ENCODE measurements at regions not wholly inside any gene's neighbourhood (a gene's known extent, or its start where the extent isn't known, plus 50 kb on each side); places are given as distances from the start of the nearest gene placed in this dataset.

DNA sequence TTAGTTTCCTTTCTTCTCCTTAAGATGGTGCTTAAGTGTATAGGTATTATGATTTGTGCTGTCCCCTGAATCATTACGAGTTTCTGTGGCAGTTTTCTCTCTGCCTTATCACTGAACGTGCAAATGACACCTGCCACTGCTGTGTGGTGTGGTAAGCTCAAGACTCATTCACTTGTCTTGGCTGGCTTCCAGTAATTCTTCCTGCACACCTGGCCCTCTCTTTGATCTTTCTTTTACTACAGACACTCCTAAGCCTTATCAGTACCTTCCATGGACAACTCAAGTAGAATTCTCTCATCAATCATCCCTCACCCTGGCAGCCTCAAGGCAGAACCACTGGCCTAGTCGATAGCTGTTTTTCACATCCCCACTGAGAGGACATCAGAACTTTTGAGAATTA is 82.6 kb upstream of the ADAMTS19 start:
- no peak for DNase-seq (ENCODE audit: extremely low read depth, insufficient read length)
- no peak overlapping the region for H3K4me3 ChIP-seq (replicated peaks; ENCODE audit: low read depth, low read length)
- no peaks in the 10 kb centered on the region for H3K27me3 ChIP-seq (replicated peaks; ENCODE audit: control insufficient read depth, insufficient read depth, low read length)
- TF ChIP-seq, protein P1, sequence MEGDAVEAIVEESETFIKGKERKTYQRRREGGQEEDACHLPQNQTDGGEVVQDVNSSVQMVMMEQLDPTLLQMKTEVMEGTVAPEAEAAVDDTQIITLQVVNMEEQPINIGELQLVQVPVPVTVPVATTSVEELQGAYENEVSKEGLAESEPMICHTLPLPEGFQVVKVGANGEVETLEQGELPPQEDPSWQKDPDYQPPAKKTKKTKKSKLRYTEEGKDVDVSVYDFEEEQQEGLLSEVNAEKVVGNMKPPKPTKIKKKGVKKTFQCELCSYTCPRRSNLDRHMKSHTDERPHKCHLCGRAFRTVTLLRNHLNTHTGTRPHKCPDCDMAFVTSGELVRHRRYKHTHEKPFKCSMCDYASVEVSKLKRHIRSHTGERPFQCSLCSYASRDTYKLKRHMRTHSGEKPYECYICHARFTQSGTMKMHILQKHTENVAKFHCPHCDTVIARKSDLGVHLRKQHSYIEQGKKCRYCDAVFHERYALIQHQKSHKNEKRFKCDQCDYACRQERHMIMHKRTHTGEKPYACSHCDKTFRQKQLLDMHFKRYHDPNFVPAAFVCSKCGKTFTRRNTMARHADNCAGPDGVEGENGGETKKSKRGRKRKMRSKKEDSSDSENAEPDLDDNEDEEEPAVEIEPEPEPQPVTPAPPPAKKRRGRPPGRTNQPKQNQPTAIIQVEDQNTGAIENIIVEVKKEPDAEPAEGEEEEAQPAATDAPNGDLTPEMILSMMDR (IDR thresholded peaks at IDR 0.05; ENCODE audit: insufficient read depth, low read length, poor library complexity, severe bottlenecking): no peak
- no peaks in the 10 kb centered on the region for H3K36me3 ChIP-seq (ENCODE audit: control insufficient read depth, insufficient read depth, low read length)

DNA sequence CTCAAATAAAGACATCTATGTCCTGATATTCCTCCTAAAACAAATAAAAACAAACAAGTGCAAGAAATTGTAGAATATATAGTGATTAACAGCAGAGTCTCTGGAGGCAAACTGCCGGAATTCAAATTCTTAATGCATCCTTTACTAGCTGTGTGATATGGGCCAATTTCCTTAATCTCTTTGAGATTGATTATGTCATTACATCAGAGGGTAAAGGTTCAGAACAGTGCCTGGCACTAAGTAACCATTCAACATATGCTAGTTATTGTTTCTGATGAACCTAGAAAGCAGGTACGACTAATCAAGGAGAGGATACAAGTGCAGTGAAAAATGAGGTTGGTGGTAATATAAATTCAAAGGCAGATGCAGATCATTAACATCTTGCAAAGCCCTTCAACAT is 81.1 kb upstream of the ADAMTS19 start:
- no peaks in the 10 kb centered on the region for H3K36me3 ChIP-seq (ENCODE audit: control insufficient read depth, insufficient read depth, low read length)
- no peak for DNase-seq (ENCODE audit: extremely low read depth, insufficient read length)
- no peaks in the 10 kb centered on the region for H3K27me3 ChIP-seq (replicated peaks; ENCODE audit: control insufficient read depth, insufficient read depth, low read length)
- TF ChIP-seq, protein P1 (IDR thresholded peaks at IDR 0.05; ENCODE audit: insufficient read depth, low read length, poor library complexity, severe bottlenecking): no peak
- no peak overlapping the region for H3K4me3 ChIP-seq (replicated peaks; ENCODE audit: low read depth, low read length)

DNA sequence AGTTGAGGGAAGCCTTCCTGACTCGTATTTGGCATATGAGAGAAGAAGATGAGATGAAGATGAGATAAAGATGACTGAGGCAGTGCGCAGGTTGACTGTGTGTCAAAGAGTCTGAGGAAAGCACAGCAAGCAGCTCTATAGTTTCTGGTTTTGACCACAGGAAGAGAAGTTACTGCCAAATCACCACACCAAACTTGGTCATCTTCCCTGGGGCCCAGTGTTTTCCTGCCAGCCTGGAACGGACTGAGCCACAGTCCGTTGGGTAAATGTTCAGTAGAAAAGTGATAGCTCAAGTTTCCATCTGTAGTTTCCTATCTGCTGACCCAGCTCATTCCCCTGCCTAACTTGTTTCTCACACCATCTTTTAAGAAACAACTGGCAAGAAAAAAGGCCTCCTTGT is 80.7 kb upstream of the ADAMTS19 start:
- Histone ChIP-seq H3K27me3 (replicated peaks; ENCODE audit: control insufficient read depth, insufficient read depth, low read length) (no peaks in the 10 kb centered on the region), H3K36me3 (ENCODE audit: control insufficient read depth, insufficient read depth, low read length) (no peaks in the 10 kb centered on the region), H3K4me3 (replicated peaks; ENCODE audit: low read depth, low read length) (no peak overlapping the region)
- DNase-seq (ENCODE audit: extremely low read depth, insufficient read length): no peak
- TF ChIP-seq, protein P1 (IDR thresholded peaks at IDR 0.05; ENCODE audit: insufficient read depth, low read length, poor library complexity, severe bottlenecking): no peak

DNA sequence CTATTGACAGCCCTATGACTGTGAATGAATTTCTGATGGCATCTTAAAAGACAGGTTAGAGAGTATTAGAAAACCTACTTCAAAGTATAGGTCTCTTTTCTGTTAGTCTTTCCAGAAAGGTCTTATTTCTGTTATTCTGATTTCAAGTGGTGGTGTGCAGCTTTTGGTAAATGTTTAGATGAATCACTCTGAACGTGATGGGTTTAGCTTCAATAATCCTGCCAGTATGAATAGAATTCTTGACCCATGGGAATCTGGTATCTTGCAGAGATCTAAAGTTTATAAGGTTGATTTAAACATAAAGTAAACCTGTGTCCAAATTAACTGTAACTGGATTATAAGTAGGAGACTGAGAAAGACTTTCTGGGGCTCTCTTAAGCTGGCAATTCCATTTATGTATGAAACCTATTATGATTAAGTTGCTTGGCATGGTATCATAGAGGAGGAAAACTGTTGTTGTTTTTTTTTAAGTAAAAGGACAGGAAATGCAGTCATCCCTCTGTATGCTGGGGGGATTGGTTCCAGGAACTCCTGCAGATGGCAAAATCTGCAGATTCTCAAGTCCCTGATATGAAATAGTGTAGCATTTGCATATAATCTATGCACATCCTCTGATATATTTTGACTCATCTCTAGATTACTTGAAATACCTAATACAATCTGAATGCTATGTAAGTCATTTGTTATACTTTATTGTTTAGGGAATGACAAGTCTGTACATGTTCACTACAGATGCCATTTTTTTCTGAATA is 77.0 kb upstream of the ADAMTS19 start:
- no peaks in the 10 kb centered on the region for H3K27me3 ChIP-seq (replicated peaks; ENCODE audit: control insufficient read depth, insufficient read depth, low read length)
- DNase-seq (ENCODE audit: extremely low read depth, insufficient read length): no peak
- no peak overlapping the region for H3K4me3 ChIP-seq (replicated peaks; ENCODE audit: low read depth, low read length)
- TF ChIP-seq, protein P1 (IDR thresholded peaks at IDR 0.05; ENCODE audit: insufficient read depth, low read length, poor library complexity, severe bottlenecking): no peak
- no peaks in the 10 kb centered on the region for H3K36me3 ChIP-seq (ENCODE audit: control insufficient read depth, insufficient read depth, low read length)

DNA sequence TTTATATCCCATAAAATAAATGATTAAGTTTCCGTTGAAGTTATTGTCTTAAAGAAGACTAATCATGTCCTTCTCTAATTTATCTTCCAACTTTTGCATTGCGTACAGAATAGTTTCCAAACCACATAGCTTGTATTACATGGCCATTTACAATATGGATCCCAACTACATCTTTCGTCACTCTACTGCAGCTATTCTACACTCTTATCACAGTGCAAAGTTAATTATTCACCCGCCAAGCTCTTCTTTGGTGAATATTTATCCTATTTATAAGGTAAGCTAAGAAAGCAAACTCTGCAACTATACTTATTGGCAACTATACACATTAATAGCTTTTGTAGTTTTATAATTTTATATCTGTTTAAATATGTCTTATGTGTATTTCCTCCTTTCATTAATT is 75.9 kb upstream of the ADAMTS19 start:
- no peak overlapping the region for H3K4me3 ChIP-seq (replicated peaks; ENCODE audit: low read depth, low read length)
- TF ChIP-seq, protein P1 (IDR thresholded peaks at IDR 0.05; ENCODE audit: insufficient read depth, low read length, poor library complexity, severe bottlenecking): no peak
- DNase-seq (ENCODE audit: extremely low read depth, insufficient read length): no peak
- no peaks in the 10 kb centered on the region for H3K27me3 ChIP-seq (replicated peaks; ENCODE audit: control insufficient read depth, insufficient read depth, low read length)
- H3K36me3 ChIP-seq (ENCODE audit: control insufficient read depth, insufficient read depth, low read length): no peaks in the 10 kb centered on the region

DNA sequence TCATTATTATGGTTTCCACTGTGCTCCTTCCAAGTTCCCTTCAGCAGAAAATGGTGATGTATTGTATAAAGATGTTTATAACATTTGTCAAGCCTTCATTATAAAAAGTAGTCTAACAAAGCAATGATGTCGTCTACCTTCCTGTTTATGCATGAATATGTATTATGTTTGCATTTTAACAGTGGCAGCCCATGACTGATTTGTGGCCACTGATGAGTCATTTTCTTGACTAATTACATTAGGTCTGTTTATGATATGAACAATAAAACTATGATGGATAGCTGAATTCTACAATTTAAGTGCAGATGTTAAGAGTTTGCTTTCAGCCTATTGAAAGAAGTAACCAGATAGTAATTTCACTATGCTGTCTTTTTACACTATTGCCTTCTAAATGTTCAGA is 75.4 kb upstream of the ADAMTS19 start:
- Histone ChIP-seq H3K4me3 (replicated peaks; ENCODE audit: low read depth, low read length) (no peak overlapping the region), H3K27me3 (replicated peaks; ENCODE audit: control insufficient read depth, insufficient read depth, low read length) (no peaks in the 10 kb centered on the region), H3K36me3 (ENCODE audit: control insufficient read depth, insufficient read depth, low read length) (no peaks in the 10 kb centered on the region)
- DNase-seq (ENCODE audit: extremely low read depth, insufficient read length): no peak
- TF ChIP-seq, protein P1 (IDR thresholded peaks at IDR 0.05; ENCODE audit: insufficient read depth, low read length, poor library complexity, severe bottlenecking): no peak

Data from GM06990 (cell line).